ENCODE measurements at regions not wholly inside any gene's neighbourhood (a gene's known extent, or its start where the extent isn't known, plus 50 kb on each side); places are given as distances from the start of the nearest gene placed in this dataset.

GRCh38 chr1:55374801-55375616 lies 159.8 kb upstream of the USP24 start:
- H3K9ac ChIP-seq (ENCODE audit: insufficient read depth in 1 of 2, low read length in 2 of 2): no peak overlapping the region
- peaks cover 0 to 3% (median 0%) of the 10 kb centered on the region in 5 donors for H3K4me1 ChIP-seq (ENCODE audit: control insufficient read depth in 5 of 5, insufficient read depth in 5 of 5, low read length in 5 of 5)
- ATAC-seq (ENCODE audit: insufficient read depth, low FRiP score): no peak
- peaks cover 0 to 2% (median 0%) of the 10 kb centered on the region in 3 donors for H3K27me3 ChIP-seq (ENCODE audit: control insufficient read depth in 3 of 3, insufficient read depth in 3 of 3, low read length in 2 of 3)
- DNase-seq: no peak
- no peaks in the 10 kb centered on the region for H3K9me3 ChIP-seq (ENCODE audit: control insufficient read depth in 4 of 4, insufficient read depth in 3 of 4, low read length in 3 of 4)
- TF ChIP-seq, protein P1, sequence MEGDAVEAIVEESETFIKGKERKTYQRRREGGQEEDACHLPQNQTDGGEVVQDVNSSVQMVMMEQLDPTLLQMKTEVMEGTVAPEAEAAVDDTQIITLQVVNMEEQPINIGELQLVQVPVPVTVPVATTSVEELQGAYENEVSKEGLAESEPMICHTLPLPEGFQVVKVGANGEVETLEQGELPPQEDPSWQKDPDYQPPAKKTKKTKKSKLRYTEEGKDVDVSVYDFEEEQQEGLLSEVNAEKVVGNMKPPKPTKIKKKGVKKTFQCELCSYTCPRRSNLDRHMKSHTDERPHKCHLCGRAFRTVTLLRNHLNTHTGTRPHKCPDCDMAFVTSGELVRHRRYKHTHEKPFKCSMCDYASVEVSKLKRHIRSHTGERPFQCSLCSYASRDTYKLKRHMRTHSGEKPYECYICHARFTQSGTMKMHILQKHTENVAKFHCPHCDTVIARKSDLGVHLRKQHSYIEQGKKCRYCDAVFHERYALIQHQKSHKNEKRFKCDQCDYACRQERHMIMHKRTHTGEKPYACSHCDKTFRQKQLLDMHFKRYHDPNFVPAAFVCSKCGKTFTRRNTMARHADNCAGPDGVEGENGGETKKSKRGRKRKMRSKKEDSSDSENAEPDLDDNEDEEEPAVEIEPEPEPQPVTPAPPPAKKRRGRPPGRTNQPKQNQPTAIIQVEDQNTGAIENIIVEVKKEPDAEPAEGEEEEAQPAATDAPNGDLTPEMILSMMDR (IDR thresholded peaks at IDR 0.05; ENCODE audit: control extremely low read depth, extremely low read depth): no peak
- H3K27ac ChIP-seq (ENCODE audit: low read depth in 1 of 2, low read length in 1 of 2): no peak overlapping the region
- no peak overlapping the region for H3K4me3 ChIP-seq
- WGBS, 2 donors: 92 to 94% methylated on average over 14 of the region's 14 CpGs
- no peaks in the 10 kb centered on the region for H3K36me3 ChIP-seq (ENCODE audit: control insufficient read depth in 4 of 4, insufficient read depth in 4 of 4, low read length in 4 of 4)

GRCh38 chr1:55374216-55374615 lies 159.1 kb upstream of the USP24 start:
- Histone ChIP-seq H3K4me1 (ENCODE audit: control insufficient read depth in 5 of 5, insufficient read depth in 5 of 5, low read length in 5 of 5) (peaks cover 0 to 3% (median 0%) of the 10 kb centered on the region in 5 donors), H3K9ac (ENCODE audit: insufficient read depth in 1 of 2, low read length in 2 of 2) (no peak overlapping the region), H3K9me3 (ENCODE audit: control insufficient read depth in 4 of 4, insufficient read depth in 3 of 4, low read length in 3 of 4) (no peaks in the 10 kb centered on the region), H3K4me3 (no peak overlapping the region), H3K27ac (ENCODE audit: low read depth in 1 of 2, low read length in 1 of 2) (no peak overlapping the region), H3K36me3 (ENCODE audit: control insufficient read depth in 4 of 4, insufficient read depth in 4 of 4, low read length in 4 of 4) (no peaks in the 10 kb centered on the region), H3K27me3 (ENCODE audit: control insufficient read depth in 3 of 3, insufficient read depth in 3 of 3, low read length in 2 of 3) (peaks cover 0 to 2% (median 0%) of the 10 kb centered on the region in 3 donors)
- 94 to 95% methylated on average over 1 of the region's 1 CpG for WGBS, 2 donors
- DNase-seq (no peak), ATAC-seq (ENCODE audit: insufficient read depth, low FRiP score) (no peak)
- TF ChIP-seq, protein P1 (IDR thresholded peaks at IDR 0.05; ENCODE audit: control extremely low read depth, extremely low read depth): no peak

GRCh38 chr1:55369474-55369873 lies 154.3 kb upstream of the USP24 start:
- no peak for ATAC-seq (ENCODE audit: insufficient read depth, low FRiP score)
- no peak for DNase-seq
- H3K9ac ChIP-seq (ENCODE audit: insufficient read depth in 1 of 2, low read length in 2 of 2): no peak overlapping the region
- peaks cover 0 to 2% (median 0%) of the 10 kb centered on the region in 3 donors for H3K27me3 ChIP-seq (ENCODE audit: control insufficient read depth in 3 of 3, insufficient read depth in 3 of 3, low read length in 2 of 3)
- H3K4me1 ChIP-seq (ENCODE audit: control insufficient read depth in 5 of 5, insufficient read depth in 5 of 5, low read length in 5 of 5): no peaks in the 10 kb centered on the region
- TF ChIP-seq, protein P1 (IDR thresholded peaks at IDR 0.05; ENCODE audit: control extremely low read depth, extremely low read depth): no peak
- no peaks in the 10 kb centered on the region for H3K36me3 ChIP-seq (ENCODE audit: control insufficient read depth in 4 of 4, insufficient read depth in 4 of 4, low read length in 4 of 4)
- no peak overlapping the region for H3K4me3 ChIP-seq
- WGBS, 2 donors: 82 to 86% methylated on average over 6 of the region's 6 CpGs
- H3K9me3 ChIP-seq (ENCODE audit: control insufficient read depth in 4 of 4, insufficient read depth in 3 of 4, low read length in 3 of 4): peaks cover 0 to 4% (median 1%) of the 10 kb centered on the region in 4 donors
- H3K27ac ChIP-seq (ENCODE audit: low read depth in 1 of 2, low read length in 1 of 2): no peak overlapping the region
